ENCODE measurements at regions not wholly inside any gene's neighbourhood (a gene's known extent, or its start where the extent isn't known, plus 50 kb on each side); places are given as distances from the start of the nearest gene placed in this dataset.
A peak's percentile ranks its signal among the peaks of the same experiment; 100 is the strongest.

- in situ Hi-C loops (cut with HindIII; ENCODE audit: low pct_ligation_motif_present, low sequenced_read_pairs): no loop called here
- H3K4me3 ChIP-seq (ENCODE audit: low read depth, low read length): no peak overlapping the region
- no peaks in the 10 kb centered on the region for H3K27me3 ChIP-seq (replicated peaks)
- TF ChIP-seq, protein P1, sequence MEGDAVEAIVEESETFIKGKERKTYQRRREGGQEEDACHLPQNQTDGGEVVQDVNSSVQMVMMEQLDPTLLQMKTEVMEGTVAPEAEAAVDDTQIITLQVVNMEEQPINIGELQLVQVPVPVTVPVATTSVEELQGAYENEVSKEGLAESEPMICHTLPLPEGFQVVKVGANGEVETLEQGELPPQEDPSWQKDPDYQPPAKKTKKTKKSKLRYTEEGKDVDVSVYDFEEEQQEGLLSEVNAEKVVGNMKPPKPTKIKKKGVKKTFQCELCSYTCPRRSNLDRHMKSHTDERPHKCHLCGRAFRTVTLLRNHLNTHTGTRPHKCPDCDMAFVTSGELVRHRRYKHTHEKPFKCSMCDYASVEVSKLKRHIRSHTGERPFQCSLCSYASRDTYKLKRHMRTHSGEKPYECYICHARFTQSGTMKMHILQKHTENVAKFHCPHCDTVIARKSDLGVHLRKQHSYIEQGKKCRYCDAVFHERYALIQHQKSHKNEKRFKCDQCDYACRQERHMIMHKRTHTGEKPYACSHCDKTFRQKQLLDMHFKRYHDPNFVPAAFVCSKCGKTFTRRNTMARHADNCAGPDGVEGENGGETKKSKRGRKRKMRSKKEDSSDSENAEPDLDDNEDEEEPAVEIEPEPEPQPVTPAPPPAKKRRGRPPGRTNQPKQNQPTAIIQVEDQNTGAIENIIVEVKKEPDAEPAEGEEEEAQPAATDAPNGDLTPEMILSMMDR (IDR thresholded peaks at IDR 0.05; ENCODE audit: low read depth, low read length, missing control alignments): peak; percentile 90
- no peak overlapping the region for H3K27ac ChIP-seq
- no peaks in the 10 kb centered on the region for H3K36me3 ChIP-seq (replicated peaks)
- peak; percentile 43 for DNase-seq
Observed at GRCh38 chr1:48093696-48094528, 96.7 kb upstream of the TRABD2B start.

DNA sequence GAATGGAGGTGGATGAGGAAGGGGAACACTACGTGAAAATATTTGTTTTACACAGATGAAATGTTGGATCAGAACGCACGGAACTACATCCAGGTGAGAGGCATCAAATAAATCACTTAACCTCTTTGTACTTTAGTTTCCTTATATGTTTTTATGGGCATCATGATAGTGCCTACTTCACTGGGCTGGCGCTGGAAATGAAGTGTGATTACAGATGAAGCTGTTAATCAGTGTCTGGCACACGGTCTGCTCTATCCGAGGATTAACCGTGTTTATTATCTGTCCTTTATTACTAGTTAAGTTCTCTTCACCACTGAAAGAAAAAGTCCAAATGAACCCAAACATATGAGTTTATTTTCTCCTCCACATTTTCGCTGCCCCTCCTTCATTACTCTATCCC, 96.0 kb upstream of the TRABD2B start:
- Histone ChIP-seq H3K27ac (no peak overlapping the region), H3K36me3 (replicated peaks) (no peaks in the 10 kb centered on the region), H3K27me3 (replicated peaks) (no peaks in the 10 kb centered on the region), H3K4me3 (ENCODE audit: low read depth, low read length) (no peak overlapping the region)
- no peak for DNase-seq
- in situ Hi-C loops (cut with HindIII; ENCODE audit: low pct_ligation_motif_present, low sequenced_read_pairs): no loop called here
- TF ChIP-seq, protein P1 (IDR thresholded peaks at IDR 0.05; ENCODE audit: low read depth, low read length, missing control alignments): no peak

DNA sequence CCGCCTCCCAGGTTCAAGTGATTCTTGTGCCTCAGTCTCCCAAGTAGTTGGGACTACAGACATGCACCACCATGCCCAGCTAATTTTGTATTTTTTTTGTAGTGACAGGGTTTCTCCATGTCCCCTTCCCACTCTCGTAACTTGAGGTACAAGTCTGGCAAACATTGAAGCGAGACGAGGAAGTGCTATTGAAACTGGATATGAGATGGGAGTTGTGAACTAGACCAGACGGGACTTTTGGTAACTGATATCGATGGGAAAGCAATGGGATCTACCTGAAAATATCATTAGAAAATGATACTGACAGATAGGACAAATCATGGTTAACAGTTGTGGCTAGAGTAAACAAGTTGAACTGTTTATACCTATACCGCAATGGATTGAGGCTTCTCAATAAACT, 95.2 kb upstream of the TRABD2B start:
- no peaks in the 10 kb centered on the region for H3K36me3 ChIP-seq (replicated peaks)
- DNase-seq: no peak
- H3K27ac ChIP-seq: no peak overlapping the region
- no peaks in the 10 kb centered on the region for H3K27me3 ChIP-seq (replicated peaks)
- TF ChIP-seq, protein P1 (IDR thresholded peaks at IDR 0.05; ENCODE audit: low read depth, low read length, missing control alignments): no peak
- in situ Hi-C loops (cut with HindIII; ENCODE audit: low pct_ligation_motif_present, low sequenced_read_pairs): no loop called here
- no peak overlapping the region for H3K4me3 ChIP-seq (ENCODE audit: low read depth, low read length)

DNA sequence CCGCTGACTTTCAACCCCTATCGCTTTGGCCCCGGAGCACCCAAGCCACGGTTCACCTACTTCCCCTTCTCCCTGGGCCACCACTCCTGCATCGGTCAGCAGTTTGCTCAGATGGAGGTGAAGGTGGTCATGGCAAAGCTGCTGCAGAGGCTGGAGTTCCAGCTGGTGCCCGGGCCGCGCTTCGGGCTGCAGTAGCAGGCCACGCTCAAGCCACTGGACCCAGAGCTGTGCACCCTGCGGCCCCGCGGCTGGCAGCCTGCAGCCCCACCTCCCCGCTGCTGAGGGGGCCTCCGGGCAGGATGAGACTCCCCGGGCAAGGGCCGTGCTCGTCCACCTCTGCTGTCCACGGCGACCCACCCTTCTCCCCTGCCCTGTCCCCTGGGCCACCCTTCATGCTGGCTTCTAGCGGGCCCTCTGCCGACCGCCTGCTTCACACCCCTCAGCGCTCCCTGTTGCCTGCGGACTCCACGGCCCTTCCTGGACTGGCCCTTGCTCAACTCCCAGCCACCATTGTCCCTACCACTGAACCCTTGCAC, 92.2 kb upstream of the TRABD2B start:
- Histone ChIP-seq H3K36me3 (replicated peaks) (no peaks in the 10 kb centered on the region), H3K4me3 (ENCODE audit: low read depth, low read length) (no peak overlapping the region), H3K27me3 (replicated peaks) (no peaks in the 10 kb centered on the region), H3K27ac (no peak overlapping the region)
- TF ChIP-seq, protein P1 (IDR thresholded peaks at IDR 0.05; ENCODE audit: low read depth, low read length, missing control alignments): no peak
- DNase-seq: no peak
- in situ Hi-C loops (cut with HindIII; ENCODE audit: low pct_ligation_motif_present, low sequenced_read_pairs): no loop called here

GRCh38 chr1:48084826-48085225, 87.6 kb upstream of the TRABD2B start:
- Histone ChIP-seq H3K27me3 (replicated peaks) (no peaks in the 10 kb centered on the region), H3K36me3 (replicated peaks) (no peaks in the 10 kb centered on the region), H3K27ac (no peak overlapping the region), H3K4me3 (ENCODE audit: low read depth, low read length) (no peak overlapping the region)
- no peak for DNase-seq
- TF ChIP-seq, protein P1 (IDR thresholded peaks at IDR 0.05; ENCODE audit: low read depth, low read length, missing control alignments): no peak
- in situ Hi-C loops (cut with HindIII; ENCODE audit: low pct_ligation_motif_present, low sequenced_read_pairs): no loop called here
